Loucy (cell line): ENCODE measurements at regions not wholly inside any gene's neighbourhood (a gene's known extent, or its start where the extent isn't known, plus 50 kb on each side); places are given as distances from the start of the nearest gene placed in this dataset.

Experiments
- EZH2phosphoT487 ChIP-seq: fragments of 200-600 bp; IDR thresholded peaks from 2 replicates; pipeline ENCODE4 v1.6.1; 2018; ENCODE audit warnings: antibody characterized with exemption, mild to moderate bottlenecking, moderate library complexity, borderline replicate concordance
- TF ChIP-seq, protein P1 (sequence below): fragments of 200-600 bp; sonication (generic); conservative IDR thresholded peaks from 2 replicates; pipeline ENCODE4 v1.5.1; 2014; ENCODE audit warnings: mild to moderate bottlenecking, antibody characterized with exemption, low read length

DNA sequence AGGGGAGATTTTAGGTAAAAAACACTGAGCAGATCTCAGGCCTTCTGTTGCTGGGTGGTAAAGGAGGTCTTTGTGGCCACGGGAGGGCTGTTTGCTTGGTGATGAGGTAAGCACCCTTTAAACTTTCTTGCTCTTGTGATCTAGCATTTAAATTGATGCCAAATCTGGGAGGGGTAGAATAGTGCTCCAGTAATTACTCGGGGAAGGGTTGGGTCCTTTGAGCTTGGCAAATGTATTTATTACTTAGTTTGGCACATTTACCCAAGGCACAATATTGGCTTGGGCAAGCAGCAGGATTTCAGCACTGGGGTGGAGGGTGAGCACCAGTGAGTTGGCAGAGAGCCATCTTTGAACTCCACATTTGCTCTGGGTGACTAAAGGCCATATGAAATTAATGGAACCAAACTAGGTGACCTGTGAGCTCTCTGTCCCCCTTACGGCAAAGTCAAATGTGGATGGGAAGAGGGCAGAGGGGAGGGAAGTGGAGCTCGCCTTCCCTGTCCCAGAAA lies 185.9 kb upstream of the ONECUT1 start:
- TF ChIP-seq, protein P1, sequence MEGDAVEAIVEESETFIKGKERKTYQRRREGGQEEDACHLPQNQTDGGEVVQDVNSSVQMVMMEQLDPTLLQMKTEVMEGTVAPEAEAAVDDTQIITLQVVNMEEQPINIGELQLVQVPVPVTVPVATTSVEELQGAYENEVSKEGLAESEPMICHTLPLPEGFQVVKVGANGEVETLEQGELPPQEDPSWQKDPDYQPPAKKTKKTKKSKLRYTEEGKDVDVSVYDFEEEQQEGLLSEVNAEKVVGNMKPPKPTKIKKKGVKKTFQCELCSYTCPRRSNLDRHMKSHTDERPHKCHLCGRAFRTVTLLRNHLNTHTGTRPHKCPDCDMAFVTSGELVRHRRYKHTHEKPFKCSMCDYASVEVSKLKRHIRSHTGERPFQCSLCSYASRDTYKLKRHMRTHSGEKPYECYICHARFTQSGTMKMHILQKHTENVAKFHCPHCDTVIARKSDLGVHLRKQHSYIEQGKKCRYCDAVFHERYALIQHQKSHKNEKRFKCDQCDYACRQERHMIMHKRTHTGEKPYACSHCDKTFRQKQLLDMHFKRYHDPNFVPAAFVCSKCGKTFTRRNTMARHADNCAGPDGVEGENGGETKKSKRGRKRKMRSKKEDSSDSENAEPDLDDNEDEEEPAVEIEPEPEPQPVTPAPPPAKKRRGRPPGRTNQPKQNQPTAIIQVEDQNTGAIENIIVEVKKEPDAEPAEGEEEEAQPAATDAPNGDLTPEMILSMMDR: no peak
- no peak for TF ChIP-seq EZH2phosphoT487
